Right cardiac atrium (tissue), 5 donors: ENCODE measurements at regions not wholly inside any gene's neighbourhood (a gene's known extent, or its start where the extent isn't known, plus 50 kb on each side); places are given as distances from the start of the nearest gene placed in this dataset.
A peak's percentile ranks its signal among the peaks of the same experiment; 100 is the strongest.
"Not testable (repeated sequence)": the region's sequence is repeated elsewhere in the genome, so short reads cannot be mapped to it uniquely, and the experiment has no call there.

ENCODE experiments used
- ATAC-seq, 2 donors: fragments of 200-7000 bp; cut with Tn5 transposase; one replicate each; pipeline versions ENCODE4 v1.8.0 to v1.9.1; 2020; ENCODE audit warnings: moderate library complexity in 2 of 2, mild to moderate bottlenecking in 1 of 2
- DNase-seq, 3 donors: peaks; one replicate each; pipeline ENCODE4 v3.0.0-alpha.2; 2020
- H3K27ac ChIP-seq: one replicate; pipeline ENCODE4 v1.5.1; 2013; ENCODE audit warnings: mild to moderate bottlenecking, low read length, control low read depth, moderate library complexity
- H3K27me3 ChIP-seq: one replicate; pipeline ENCODE4 v1.6.1; 2013; ENCODE audit not compliant: control insufficient read depth, insufficient read depth
- H3K4me1 ChIP-seq: one replicate; pipeline ENCODE4 v1.6.1; 2013; ENCODE audit warnings: low read length; ENCODE audit not compliant: control insufficient read depth, insufficient read depth
- H3K4me3 ChIP-seq: one replicate; pipeline ENCODE4 v1.5.1; 2013; ENCODE audit warnings: low read length, control low read depth
- H3K9me3 ChIP-seq: one replicate; pipeline ENCODE4 v1.6.1; 2013; ENCODE audit warnings: low read length; ENCODE audit not compliant: control insufficient read depth
- WGBS: extraction: QIAGEN DNeasy Blood & Tissue Kit; methylation state at CpG from one replicate; pipeline ENCODE4 v1.1.7; 2013; 5-methylcytosine and 5-hydroxymethylcytosine counted together
- intact Hi-C, 4 donors: fragments of 100-400 bp; cut with DNase I; formaldehyde crosslinking; loops; one replicate each; pipeline versions ENCODE4 v1.11.0 to v1.14.0; 2022 to 2023
- donor health status: healthy with polysubstance abuse.
- donor health status: DM: no; HTN: yes; CAD: no.
- donor health status: DM: no; HTN: no; CAD: no.
- donor health status: DM: no; HTN: yes; CAD: no; lungs with severe emphysema.
- donor health status: DM: yes; HTN: yes; CAD: no.

DNA sequence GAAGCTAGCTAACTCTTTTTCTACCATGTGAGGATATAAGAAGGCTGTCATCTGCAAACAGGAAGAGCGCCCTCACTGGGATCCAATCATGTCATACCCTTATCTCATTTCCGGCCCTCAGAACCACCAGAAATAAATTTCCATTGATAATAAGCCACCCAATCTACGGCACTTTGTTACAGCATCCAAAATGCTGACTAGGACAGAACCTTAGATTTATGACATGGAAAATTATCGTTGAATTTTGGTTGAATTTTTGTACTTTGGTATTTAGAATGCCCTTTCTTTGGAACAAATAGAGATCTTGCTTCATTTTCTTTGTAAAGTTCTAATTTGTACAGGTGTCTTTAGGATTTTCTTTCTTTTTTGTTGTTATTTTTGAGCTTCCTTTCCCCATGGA is 53.3 kb upstream of the CYLC2 start:
- intact Hi-C loops, result no loop called here
- DNase-seq, result no peak
- no peaks in the 10 kb centered on the region for H3K9me3 ChIP-seq
- WGBS, result 66% methylated on average over 4 of the region's 4 CpGs
- H3K27ac ChIP-seq, result no peak overlapping the region
- no peaks in the 10 kb centered on the region for H3K27me3 ChIP-seq
- no peak overlapping the region for H3K4me3 ChIP-seq
- no peaks in the 10 kb centered on the region for H3K4me1 ChIP-seq
- no peak for ATAC-seq

DNA sequence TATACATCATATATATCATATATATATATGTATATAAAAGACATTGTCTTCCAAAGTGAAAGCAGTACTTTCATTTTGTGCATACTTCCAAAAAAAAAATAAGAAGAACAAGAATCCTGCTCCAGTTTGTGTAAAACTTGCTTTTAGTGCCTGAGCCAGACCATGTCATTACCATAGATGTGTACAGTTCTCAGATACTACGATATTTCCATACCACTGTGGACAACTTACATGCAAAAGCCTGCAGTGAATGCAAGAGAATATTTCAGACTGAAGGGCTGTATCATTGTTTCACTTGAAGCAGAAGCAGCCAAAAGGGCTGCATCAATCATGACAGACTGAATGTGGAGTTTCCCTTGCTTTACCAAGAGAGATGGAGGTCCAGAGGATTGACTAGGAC is 72.6 kb upstream of the CYLC2 start:
- Histone ChIP-seq H3K27ac (no peak overlapping the region), H3K4me1 (no peaks in the 10 kb centered on the region), H3K9me3 (no peaks in the 10 kb centered on the region), H3K27me3 (no peaks in the 10 kb centered on the region), H3K4me3 (no peak overlapping the region)
- DNase-seq (no peak), ATAC-seq (no peak)
- WGBS, result 82% methylated on average over 1 of the region's 1 CpG
- intact Hi-C loops, result no loop called here

DNA sequence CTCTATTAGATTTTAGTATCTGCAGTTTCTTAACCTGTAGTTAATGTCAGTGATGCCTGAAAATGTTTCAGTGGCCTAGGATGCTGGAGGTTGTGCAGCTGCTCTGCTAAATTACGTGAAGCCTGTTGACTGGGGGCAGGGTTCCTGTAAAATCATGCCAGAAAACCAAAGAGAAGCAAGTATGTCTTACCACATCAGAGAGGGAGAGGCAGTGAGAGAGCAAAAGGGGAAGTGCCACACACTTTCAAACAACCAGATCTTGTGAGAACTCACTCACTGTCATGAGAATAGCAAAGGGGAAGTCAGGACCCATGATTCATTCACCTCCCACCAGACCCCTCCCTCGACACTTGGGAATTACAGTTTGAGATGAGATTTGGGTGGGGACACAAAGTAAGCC is 83.9 kb upstream of the CYLC2 start:
- Histone ChIP-seq H3K27ac (no peak overlapping the region), H3K27me3 (no peaks in the 10 kb centered on the region), H3K9me3 (no peaks in the 10 kb centered on the region), H3K4me3 (no peak overlapping the region), H3K4me1 (no peaks in the 10 kb centered on the region)
- DNase-seq, result no peak
- no peak for ATAC-seq
- WGBS, result 47% methylated on average over 2 of the region's 2 CpGs
- intact Hi-C loops, result no loop called here

- WGBS, result 80% methylated on average over 8 of the region's 8 CpGs
- H3K27ac ChIP-seq, ATAC-seq: not testable (repeated sequence)
These were observed 89.3 kb upstream of the CYLC2 start for GRCh38 chr9:102905795-102906194.

DNA sequence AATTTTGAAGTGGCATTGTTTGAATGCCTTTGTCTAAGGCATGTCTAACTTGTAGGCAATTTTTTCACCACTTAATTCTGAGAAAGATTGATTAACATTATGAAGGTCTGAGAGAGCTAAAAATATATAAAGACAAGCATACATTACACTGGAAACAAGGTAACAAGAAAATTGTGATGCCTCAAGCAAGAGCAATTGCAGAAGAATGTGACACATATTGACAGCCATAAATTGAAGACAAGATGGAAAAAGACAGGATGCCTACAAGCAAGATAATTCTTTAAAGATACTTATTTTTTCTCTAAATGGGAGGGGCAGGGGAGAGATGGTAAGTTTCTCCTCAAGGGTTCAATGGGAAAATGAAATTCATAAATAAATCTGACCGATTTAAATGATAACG is 103.1 kb upstream of the CYLC2 start:
- no peak for DNase-seq
- Histone ChIP-seq H3K4me1 (no peaks in the 10 kb centered on the region), H3K4me3 (no peak overlapping the region), H3K27me3 (no peaks in the 10 kb centered on the region), H3K9me3 (no peaks in the 10 kb centered on the region), H3K27ac (no peak overlapping the region)
- WGBS, result 95% methylated on average over 2 of the region's 2 CpGs
- intact Hi-C loops, result no loop called here
- no peak for ATAC-seq

More at GRCh38 chr9:102905795-102906194, 89.3 kb upstream of the CYLC2 start:
- DNase-seq, H3K4me3 ChIP-seq, H3K4me1 ChIP-seq, H3K27me3 ChIP-seq, H3K9me3 ChIP-seq, intact Hi-C loops: not testable (repeated sequence)

- H3K4me1 ChIP-seq, H3K9me3 ChIP-seq, H3K27ac ChIP-seq, H3K27me3 ChIP-seq, intact Hi-C loops, ATAC-seq, DNase-seq, H3K4me3 ChIP-seq: not testable (repeated sequence)
- 92% methylated on average over 5 of the region's 5 CpGs for WGBS
These were observed 106.4 kb upstream of the CYLC2 start for GRCh38 chr9:102888747-102889146.

GRCh38 chr9:102875687-102876086 is 119.4 kb upstream of the CYLC2 start:
- H3K27me3 ChIP-seq, result no peaks in the 10 kb centered on the region
- no peaks in the 10 kb centered on the region for H3K4me1 ChIP-seq
- H3K4me3 ChIP-seq, result no peak overlapping the region
- H3K9me3 ChIP-seq, result no peaks in the 10 kb centered on the region
- 78% methylated on average over 3 of the region's 3 CpGs for WGBS
- no peak for DNase-seq
- intact Hi-C loops, result no loop called here
- H3K27ac ChIP-seq, result no peak overlapping the region
- no peak for ATAC-seq

DNA sequence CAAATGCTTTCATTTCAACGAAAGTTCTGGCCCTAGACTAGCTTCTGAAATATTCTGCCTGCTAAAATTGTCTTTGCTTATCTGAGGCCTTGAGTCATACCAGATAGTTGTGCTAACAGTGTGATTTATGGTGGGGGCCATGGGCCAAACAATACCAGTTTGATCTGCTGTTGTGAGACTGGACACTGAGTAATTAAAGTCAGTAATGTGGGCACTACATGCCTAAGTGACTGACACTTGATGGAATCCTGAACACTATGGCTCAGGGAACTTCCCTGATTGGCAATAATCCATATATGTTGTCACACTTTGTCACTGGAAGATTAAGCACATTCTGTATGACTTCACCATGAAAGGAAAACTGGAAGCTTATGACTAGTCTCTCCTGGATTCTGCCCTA is 127.6 kb upstream of the CYLC2 start:
- DNase-seq, result peak; percentile 13 to 47 (median 23)

DNA sequence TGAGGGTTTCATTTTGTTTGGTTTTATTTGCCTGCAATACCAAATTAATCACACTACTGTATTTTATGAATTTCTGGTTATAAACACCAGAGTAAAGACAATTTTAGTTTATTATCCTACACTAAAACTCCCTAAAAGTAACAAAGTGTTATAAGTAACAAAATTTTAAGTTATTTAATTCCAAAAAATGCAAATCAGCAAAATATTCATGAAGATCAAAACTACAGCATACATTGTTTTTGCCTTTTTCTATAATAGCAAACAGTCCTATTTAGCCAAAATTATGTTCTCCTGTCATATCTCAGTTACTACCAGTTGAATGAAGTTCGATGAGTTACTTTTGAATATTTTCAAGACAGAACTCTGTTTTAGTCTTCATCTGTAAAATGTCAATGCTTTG is 132.7 kb upstream of the CYLC2 start:
- Histone ChIP-seq H3K9me3 (no peaks in the 10 kb centered on the region), H3K27ac (no peak overlapping the region), H3K4me1 (no peaks in the 10 kb centered on the region), H3K27me3 (no peaks in the 10 kb centered on the region), H3K4me3 (no peak overlapping the region)
- DNase-seq, result no peak
- intact Hi-C loops, result no loop called here
- no peak for ATAC-seq
- 71% methylated on average over 1 of the region's 1 CpG for WGBS

More for the DNA sequence above, 127.6 kb upstream of the CYLC2 start:
- peak; percentile 98 to 99 for ATAC-seq
- Histone ChIP-seq H3K4me1 (no peaks in the 10 kb centered on the region), H3K4me3 (no peak overlapping the region), H3K27me3 (no peaks in the 10 kb centered on the region), H3K27ac (peak overlapping the region; percentile 2), H3K9me3 (no peaks in the 10 kb centered on the region)
- intact Hi-C loops, result no loop called here
- WGBS, result 12% methylated on average over 1 of the region's 1 CpG

- Histone ChIP-seq H3K4me1 (no peaks in the 10 kb centered on the region), H3K9me3 (no peaks in the 10 kb centered on the region), H3K4me3 (no peak overlapping the region), H3K27me3 (no peaks in the 10 kb centered on the region), H3K27ac (no peak overlapping the region)
- WGBS, result 28% methylated on average over 2 of the region's 2 CpGs
- intact Hi-C loops, result no loop called here
- DNase-seq, result no peak
- no peak for ATAC-seq
These were observed 139.5 kb upstream of the CYLC2 start for GRCh38 chr9:102855641-102856040.

DNA sequence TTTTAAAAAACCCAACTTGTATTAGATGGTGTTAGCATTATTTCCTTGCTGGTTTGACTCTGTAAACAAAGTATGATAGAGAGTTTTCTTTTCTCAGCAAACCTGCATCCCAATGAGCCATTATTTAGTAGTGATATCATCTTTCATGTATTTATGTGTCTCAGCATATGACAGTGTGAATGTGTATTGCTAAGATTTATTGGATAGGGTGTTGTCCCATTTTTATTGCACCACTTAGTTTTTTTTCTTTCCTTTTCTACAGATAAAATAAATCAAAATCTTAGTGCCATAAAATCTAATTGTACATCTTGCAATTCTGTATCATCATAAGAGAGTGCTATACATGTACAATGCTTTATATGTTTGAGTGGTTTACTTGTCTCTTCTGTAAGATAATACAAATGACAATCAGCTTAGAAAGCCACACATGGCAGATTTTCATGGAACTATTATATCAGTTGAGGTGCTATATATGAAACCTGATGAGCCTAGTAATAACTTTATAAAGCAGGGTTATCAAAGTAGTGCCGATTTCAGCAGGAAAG is 149.2 kb upstream of the CYLC2 start:
- no peak overlapping the region for H3K4me3 ChIP-seq
- 48% methylated on average over 1 of the region's 1 CpG for WGBS
- H3K27ac ChIP-seq, result no peak overlapping the region
- DNase-seq (no peak), ATAC-seq (no peak)
- no peaks in the 10 kb centered on the region for H3K27me3 ChIP-seq
- no peaks in the 10 kb centered on the region for H3K4me1 ChIP-seq
- no peaks in the 10 kb centered on the region for H3K9me3 ChIP-seq
- intact Hi-C loops, result no loop called here

DNA sequence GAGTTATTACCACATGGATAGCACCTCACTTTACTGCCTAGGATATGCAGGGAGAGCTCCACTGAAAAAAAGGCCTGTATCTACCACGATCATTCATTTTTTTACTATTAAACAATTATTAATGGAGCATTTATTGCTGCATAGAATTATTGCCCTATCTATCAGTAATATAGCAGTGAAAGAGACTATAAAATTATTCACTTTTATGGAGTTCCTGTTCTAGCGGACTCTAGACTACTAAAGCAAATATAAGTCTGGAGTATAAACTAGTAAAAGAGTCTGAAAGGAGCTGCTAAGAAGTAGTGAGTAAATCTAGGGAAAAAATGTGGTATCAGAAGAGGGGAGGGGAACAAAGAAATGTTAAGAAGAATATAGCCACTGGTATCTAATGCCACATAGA is 150.4 kb upstream of the CYLC2 start:
- no peaks in the 10 kb centered on the region for H3K9me3 ChIP-seq
- ATAC-seq, result no peak
- no peak for DNase-seq
- no peaks in the 10 kb centered on the region for H3K4me1 ChIP-seq
- intact Hi-C loops, result no loop called here
- WGBS, result 84% methylated on average over 2 of the region's 2 CpGs
- H3K27me3 ChIP-seq, result no peaks in the 10 kb centered on the region
- no peak overlapping the region for H3K27ac ChIP-seq
- no peak overlapping the region for H3K4me3 ChIP-seq
